Activated CD4-positive, alpha-beta T cell treated with anti-CD3 and anti-CD28 coated beads, Interleukin-2, amount 10 ng/mL, durations not matched to agents 24 days and 14 days (primary cell): ENCODE measurements at regions not wholly inside any gene's neighbourhood (a gene's known extent, or its start where the extent isn't known, plus 50 kb on each side); places are given as distances from the start of the nearest gene placed in this dataset.
"Not testable (repeated sequence)": the region's sequence is repeated elsewhere in the genome, so short reads cannot be mapped to it uniquely, and the experiment has no call there.

Experiments used
- DNase-seq: peaks from one replicate; pipeline ENCODE4 v3.0.0; 2022
- H3K27ac Mint-ChIP-seq: one replicate; pipeline ENCODE4 v1.8.0; 2022; ENCODE audit warnings: mild to moderate bottlenecking, mixed read lengths
- H3K27me3 Mint-ChIP-seq: one replicate; pipeline ENCODE4 v1.8.0; 2022; ENCODE audit warnings: mixed read lengths
- H3K36me3 Mint-ChIP-seq: one replicate; pipeline ENCODE4 v1.8.0; 2022; ENCODE audit warnings: low read depth, mild to moderate bottlenecking, mixed read lengths
- H3K4me1 Mint-ChIP-seq: one replicate; pipeline ENCODE4 v1.8.0; 2021; ENCODE audit warnings: mixed read lengths
- H3K4me3 Mint-ChIP-seq: one replicate; pipeline ENCODE4 v1.8.0; 2022; ENCODE audit warnings: mild to moderate bottlenecking, moderate library complexity, mixed read lengths
- H3K9me3 Mint-ChIP-seq: one replicate; pipeline ENCODE4 v1.8.0; 2021; ENCODE audit warnings: mixed read lengths
- intact Hi-C: fragments of 100-400 bp; cut with micrococcal nuclease; formaldehyde crosslinking; loops from one replicate; pipeline ENCODE4 v1.15.1; 2023

GRCh38 chr2:4098137-4098536, 394.8 kb downstream of the DCDC2C start:
- H3K9me3 Mint-ChIP-seq: no peaks in the 10 kb centered on the region
- H3K27ac Mint-ChIP-seq: no peak overlapping the region
- H3K4me1 Mint-ChIP-seq: no peaks in the 10 kb centered on the region
- no peaks in the 10 kb centered on the region for H3K27me3 Mint-ChIP-seq
- intact Hi-C loops: no loop called here
- H3K4me3 Mint-ChIP-seq: no peak overlapping the region
- H3K36me3 Mint-ChIP-seq: no peaks in the 10 kb centered on the region
- no peak for DNase-seq

GRCh38 chr2:4101936-4102335, 398.6 kb downstream of the DCDC2C start:
- Mint-ChIP-seq H3K4me1 (no peaks in the 10 kb centered on the region), H3K9me3 (peaks cover 4% of the 10 kb centered on the region), H3K27ac (no peak overlapping the region), H3K27me3 (no peaks in the 10 kb centered on the region), H3K4me3 (no peak overlapping the region), H3K36me3 (no peaks in the 10 kb centered on the region)
- no peak for DNase-seq
- intact Hi-C loops: no loop called here

- peaks cover 4% of the 10 kb centered on the region for H3K9me3 Mint-ChIP-seq
- no peaks in the 10 kb centered on the region for H3K36me3 Mint-ChIP-seq
- H3K4me3 Mint-ChIP-seq: no peak overlapping the region
- no peak for DNase-seq
- intact Hi-C loops: no loop called here
- no peaks in the 10 kb centered on the region for H3K4me1 Mint-ChIP-seq
- no peaks in the 10 kb centered on the region for H3K27me3 Mint-ChIP-seq
- H3K27ac Mint-ChIP-seq: no peak overlapping the region
Measured at GRCh38 chr2:4107179-4107578, 403.8 kb downstream of the DCDC2C start.

- intact Hi-C loops: no loop called here
- Mint-ChIP-seq H3K9me3 (peaks cover 5% of the 10 kb centered on the region), H3K27me3 (no peaks in the 10 kb centered on the region), H3K4me1 (no peaks in the 10 kb centered on the region), H3K27ac (no peak overlapping the region), H3K36me3 (no peaks in the 10 kb centered on the region), H3K4me3 (no peak overlapping the region)
- DNase-seq: no peak
Measured at GRCh38 chr2:4110273-4110672, 406.9 kb downstream of the DCDC2C start.

- H3K36me3 Mint-ChIP-seq, DNase-seq, H3K27ac Mint-ChIP-seq, intact Hi-C loops, H3K4me3 Mint-ChIP-seq, H3K27me3 Mint-ChIP-seq, H3K4me1 Mint-ChIP-seq: not testable (repeated sequence)
- H3K9me3 Mint-ChIP-seq: peaks cover 21% of the 10 kb centered on the region
Measured at GRCh38 chr2:4115435-4115834, 412.1 kb downstream of the DCDC2C start.

- no peak overlapping the region for H3K27ac Mint-ChIP-seq
Measured at GRCh38 chr2:4122726-4123125, 419.4 kb downstream of the DCDC2C start.

GRCh38 chr2:4130651-4131050, 427.3 kb downstream of the DCDC2C start:
- Mint-ChIP-seq H3K27ac (no peak overlapping the region), H3K27me3 (no peaks in the 10 kb centered on the region), H3K9me3 (peaks cover 17% of the 10 kb centered on the region), H3K4me1 (no peaks in the 10 kb centered on the region), H3K36me3 (no peaks in the 10 kb centered on the region), H3K4me3 (no peak overlapping the region)
- intact Hi-C loops: no loop called here
- no peak for DNase-seq

More at GRCh38 chr2:4122726-4123125, 419.4 kb downstream of the DCDC2C start:
- no peaks in the 10 kb centered on the region for H3K27me3 Mint-ChIP-seq
- H3K36me3 Mint-ChIP-seq: no peaks in the 10 kb centered on the region
- H3K4me1 Mint-ChIP-seq: no peaks in the 10 kb centered on the region
- H3K9me3 Mint-ChIP-seq: peaks cover 21% of the 10 kb centered on the region
- no peak for DNase-seq
- intact Hi-C loops: no loop called here
- no peak overlapping the region for H3K4me3 Mint-ChIP-seq

- H3K36me3 Mint-ChIP-seq: no peaks in the 10 kb centered on the region
- no peak for DNase-seq
- peaks cover 13% of the 10 kb centered on the region for H3K9me3 Mint-ChIP-seq
- H3K27me3 Mint-ChIP-seq: no peaks in the 10 kb centered on the region
- intact Hi-C loops: no loop called here
- no peaks in the 10 kb centered on the region for H3K4me1 Mint-ChIP-seq
- H3K27ac Mint-ChIP-seq: no peak overlapping the region
- no peak overlapping the region for H3K4me3 Mint-ChIP-seq
Measured at GRCh38 chr2:4134551-4135550, 431.5 kb downstream of the DCDC2C start.

- H3K9me3 Mint-ChIP-seq: peaks cover 10% of the 10 kb centered on the region
- H3K27me3 Mint-ChIP-seq: no peaks in the 10 kb centered on the region
- H3K27ac Mint-ChIP-seq: no peak overlapping the region
Measured at GRCh38 chr2:4135765-4136164, 432.4 kb downstream of the DCDC2C start.

GRCh38 chr2:4139316-4139715, 435.9 kb downstream of the DCDC2C start:
- no peaks in the 10 kb centered on the region for H3K27me3 Mint-ChIP-seq
- H3K27ac Mint-ChIP-seq: no peak overlapping the region
- DNase-seq: no peak
- no peaks in the 10 kb centered on the region for H3K4me1 Mint-ChIP-seq
- no peak overlapping the region for H3K4me3 Mint-ChIP-seq
- no peaks in the 10 kb centered on the region for H3K9me3 Mint-ChIP-seq
- intact Hi-C loops: no loop called here
- no peaks in the 10 kb centered on the region for H3K36me3 Mint-ChIP-seq

More at GRCh38 chr2:4135765-4136164, 432.4 kb downstream of the DCDC2C start:
- Mint-ChIP-seq H3K4me3 (no peak overlapping the region), H3K36me3 (no peaks in the 10 kb centered on the region), H3K4me1 (no peaks in the 10 kb centered on the region)
- intact Hi-C loops: no loop called here
- DNase-seq: no peak

GRCh38 chr2:4139731-4140130, 436.4 kb downstream of the DCDC2C start:
- H3K9me3 Mint-ChIP-seq: peaks cover 4% of the 10 kb centered on the region
- no peaks in the 10 kb centered on the region for H3K27me3 Mint-ChIP-seq
- no peak for DNase-seq
- H3K4me3 Mint-ChIP-seq: no peak overlapping the region
- intact Hi-C loops: no loop called here
- H3K4me1 Mint-ChIP-seq: no peaks in the 10 kb centered on the region
- H3K27ac Mint-ChIP-seq: no peak overlapping the region
- no peaks in the 10 kb centered on the region for H3K36me3 Mint-ChIP-seq

GRCh38 chr2:4140281-4140970, 437.1 kb downstream of the DCDC2C start:
- DNase-seq: no peak
- no peak overlapping the region for H3K4me3 Mint-ChIP-seq
- H3K36me3 Mint-ChIP-seq: no peaks in the 10 kb centered on the region
- H3K27me3 Mint-ChIP-seq: no peaks in the 10 kb centered on the region
- no peak overlapping the region for H3K27ac Mint-ChIP-seq
- no peaks in the 10 kb centered on the region for H3K4me1 Mint-ChIP-seq
- H3K9me3 Mint-ChIP-seq: peaks cover 4% of the 10 kb centered on the region
- intact Hi-C loops: no loop called here

- H3K27ac Mint-ChIP-seq: no peak overlapping the region
- intact Hi-C loops: no loop called here
- H3K4me1 Mint-ChIP-seq: no peaks in the 10 kb centered on the region
- H3K4me3 Mint-ChIP-seq: no peak overlapping the region
- H3K9me3 Mint-ChIP-seq: peaks cover 4% of the 10 kb centered on the region
- no peaks in the 10 kb centered on the region for H3K27me3 Mint-ChIP-seq
- no peaks in the 10 kb centered on the region for H3K36me3 Mint-ChIP-seq
- DNase-seq: no peak
Measured at GRCh38 chr2:4144731-4145130, 441.4 kb downstream of the DCDC2C start.

GRCh38 chr2:4151521-4151920, 448.1 kb downstream of the DCDC2C start:
- H3K4me3 Mint-ChIP-seq: no peak overlapping the region
- intact Hi-C loops: no loop called here
- H3K36me3 Mint-ChIP-seq: no peaks in the 10 kb centered on the region
- H3K9me3 Mint-ChIP-seq: peaks cover 4% of the 10 kb centered on the region
- no peak for DNase-seq
- no peaks in the 10 kb centered on the region for H3K27me3 Mint-ChIP-seq
- no peaks in the 10 kb centered on the region for H3K4me1 Mint-ChIP-seq
- no peak overlapping the region for H3K27ac Mint-ChIP-seq
